ENCODE measurements at regions not wholly inside any gene's neighbourhood (a gene's known extent, or its start where the extent isn't known, plus 50 kb on each side); places are given as distances from the start of the nearest gene placed in this dataset.
A peak's percentile ranks its signal among the peaks of the same experiment; 100 is the strongest.

DNA sequence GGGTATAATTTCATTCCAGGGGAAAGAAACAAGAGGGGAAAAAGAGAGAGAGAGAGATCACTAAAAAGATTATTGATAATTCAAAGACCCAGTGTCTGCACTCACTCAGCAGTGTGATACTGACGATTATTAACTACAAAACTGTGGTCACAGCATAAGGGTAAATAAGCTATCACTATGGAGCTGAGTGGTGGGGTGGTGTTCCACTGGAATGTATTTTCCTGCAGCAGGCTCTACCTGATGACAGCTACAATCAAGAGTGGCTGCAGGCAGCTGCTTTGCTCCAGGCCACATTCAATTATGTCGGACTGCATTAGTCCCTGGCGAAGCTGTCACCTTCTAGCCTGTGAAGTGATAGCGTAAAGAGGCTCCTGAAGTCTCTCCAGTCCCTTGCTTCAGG lies 122.2 kb upstream of the TFAP2D start:
- DNase-seq, result no peak
- Histone ChIP-seq H3K27me3 (no peaks in the 10 kb centered on the region), H3K4me1 (no peaks in the 10 kb centered on the region), H3K9me3 (no peaks in the 10 kb centered on the region), H3K36me3 (no peaks in the 10 kb centered on the region), H3K4me3 (no peak overlapping the region), H3K27ac (no peak overlapping the region)
- no peak for TF ChIP-seq POLR2A (IDR thresholded peaks at IDR 0.05)
- TF ChIP-seq EP300 (IDR thresholded peaks at IDR 0.05; ENCODE audit: low read depth), result no peak
- TF ChIP-seq POLR2AphosphoS5 (IDR thresholded peaks at IDR 0.05), result no peak
- TF ChIP-seq, protein P1, sequence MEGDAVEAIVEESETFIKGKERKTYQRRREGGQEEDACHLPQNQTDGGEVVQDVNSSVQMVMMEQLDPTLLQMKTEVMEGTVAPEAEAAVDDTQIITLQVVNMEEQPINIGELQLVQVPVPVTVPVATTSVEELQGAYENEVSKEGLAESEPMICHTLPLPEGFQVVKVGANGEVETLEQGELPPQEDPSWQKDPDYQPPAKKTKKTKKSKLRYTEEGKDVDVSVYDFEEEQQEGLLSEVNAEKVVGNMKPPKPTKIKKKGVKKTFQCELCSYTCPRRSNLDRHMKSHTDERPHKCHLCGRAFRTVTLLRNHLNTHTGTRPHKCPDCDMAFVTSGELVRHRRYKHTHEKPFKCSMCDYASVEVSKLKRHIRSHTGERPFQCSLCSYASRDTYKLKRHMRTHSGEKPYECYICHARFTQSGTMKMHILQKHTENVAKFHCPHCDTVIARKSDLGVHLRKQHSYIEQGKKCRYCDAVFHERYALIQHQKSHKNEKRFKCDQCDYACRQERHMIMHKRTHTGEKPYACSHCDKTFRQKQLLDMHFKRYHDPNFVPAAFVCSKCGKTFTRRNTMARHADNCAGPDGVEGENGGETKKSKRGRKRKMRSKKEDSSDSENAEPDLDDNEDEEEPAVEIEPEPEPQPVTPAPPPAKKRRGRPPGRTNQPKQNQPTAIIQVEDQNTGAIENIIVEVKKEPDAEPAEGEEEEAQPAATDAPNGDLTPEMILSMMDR (IDR thresholded peaks at IDR 0.05), result no peak
- intact Hi-C loops (cut with DNase I; ENCODE audit: low total_unique reads), result no loop called here
- 61 to 83% methylated on average over 1 to 4 of the region's 4 CpGs for WGBS, 2 donors (ENCODE audit: low coverage in 1 of 2)
- in situ Hi-C loops (cut with MboI; ENCODE audit: low pct_ligation_motif_present in 1 of 4, low pct_unique_long_range_greater_than_20kb in 1 of 4, low sequenced_read_pairs in 3 of 4), result no loop called here

DNA sequence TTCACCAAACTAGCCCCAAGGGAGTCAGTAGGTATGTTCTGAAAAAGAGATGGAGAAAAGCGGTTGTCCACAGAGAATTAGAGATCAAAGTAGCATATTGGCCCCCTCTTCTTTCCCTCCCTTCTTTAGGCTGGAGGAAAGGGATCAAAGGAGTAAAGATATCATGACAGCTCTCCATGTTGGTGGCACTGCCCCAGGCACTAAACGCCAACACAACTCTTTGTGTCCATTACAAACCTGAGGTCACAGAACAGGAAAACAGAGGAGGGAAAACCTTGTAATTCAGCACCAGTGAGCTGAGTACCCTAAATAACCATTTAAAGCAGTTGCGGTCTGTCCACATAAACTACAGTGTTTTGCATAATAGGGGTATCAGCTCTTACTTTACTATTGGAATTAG lies 113.0 kb upstream of the TFAP2D start:
- Histone ChIP-seq H3K27me3 (no peaks in the 10 kb centered on the region), H3K4me3 (no peak overlapping the region), H3K27ac (no peak overlapping the region), H3K4me1 (no peaks in the 10 kb centered on the region), H3K36me3 (no peaks in the 10 kb centered on the region), H3K9me3 (no peaks in the 10 kb centered on the region)
- no peak for DNase-seq
- intact Hi-C loops (cut with DNase I; ENCODE audit: low total_unique reads) (no loop called here), in situ Hi-C loops (cut with MboI; ENCODE audit: low pct_ligation_motif_present in 1 of 4, low pct_unique_long_range_greater_than_20kb in 1 of 4, low sequenced_read_pairs in 3 of 4) (loop anchor here in 1 of 4 donors (25.0 kb wide), 1 partner anchor 463 kb away; no protein-coding TSS in a partner anchor)
- WGBS, 2 donors (ENCODE audit: low coverage in 1 of 2), result 63 to 96% methylated on average over 3 of the region's 3 CpGs
- TF ChIP-seq, protein P1 (IDR thresholded peaks at IDR 0.05), result no peak

DNA sequence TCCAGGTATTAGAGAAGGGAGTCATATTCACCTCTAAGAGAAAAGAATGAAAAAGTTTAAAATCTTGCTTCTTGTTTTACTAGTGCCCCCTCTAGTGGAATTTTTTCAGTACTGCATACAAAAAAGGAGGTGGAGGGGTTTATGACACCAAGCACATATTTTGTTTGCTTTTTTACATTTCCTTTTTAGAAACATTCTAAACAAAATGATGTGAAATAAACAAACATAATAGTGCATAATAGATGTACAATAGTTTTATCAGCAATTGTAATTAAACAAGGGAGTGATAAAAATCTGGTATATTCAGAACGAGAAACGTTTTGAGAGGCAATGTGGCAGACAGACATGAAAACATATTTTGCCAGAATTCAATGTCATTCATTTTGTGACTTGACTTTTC lies 111.0 kb upstream of the TFAP2D start:
- H3K4me1 ChIP-seq, result no peaks in the 10 kb centered on the region
- intact Hi-C loops (cut with DNase I; ENCODE audit: low total_unique reads) (no loop called here), in situ Hi-C loops (cut with MboI; ENCODE audit: low pct_ligation_motif_present in 1 of 4, low pct_unique_long_range_greater_than_20kb in 1 of 4, low sequenced_read_pairs in 3 of 4) (loop anchor here in 1 of 4 donors (25.0 kb wide), 1 partner anchor 465 kb away; no protein-coding TSS in a partner anchor)
- H3K4me3 ChIP-seq, result no peak overlapping the region
- no peak overlapping the region for H3K27ac ChIP-seq
- 45 to 67% methylated on average over 2 of the region's 2 CpGs for WGBS, 2 donors (ENCODE audit: low coverage in 1 of 2)
- no peaks in the 10 kb centered on the region for H3K27me3 ChIP-seq
- no peak for DNase-seq
- no peaks in the 10 kb centered on the region for H3K9me3 ChIP-seq
- TF ChIP-seq, protein P1 (IDR thresholded peaks at IDR 0.05), result peak; percentile 38 to 79 (median 71)
- no peak for TF ChIP-seq POLR2AphosphoS5 (IDR thresholded peaks at IDR 0.05)
- H3K36me3 ChIP-seq, result no peaks in the 10 kb centered on the region

DNA sequence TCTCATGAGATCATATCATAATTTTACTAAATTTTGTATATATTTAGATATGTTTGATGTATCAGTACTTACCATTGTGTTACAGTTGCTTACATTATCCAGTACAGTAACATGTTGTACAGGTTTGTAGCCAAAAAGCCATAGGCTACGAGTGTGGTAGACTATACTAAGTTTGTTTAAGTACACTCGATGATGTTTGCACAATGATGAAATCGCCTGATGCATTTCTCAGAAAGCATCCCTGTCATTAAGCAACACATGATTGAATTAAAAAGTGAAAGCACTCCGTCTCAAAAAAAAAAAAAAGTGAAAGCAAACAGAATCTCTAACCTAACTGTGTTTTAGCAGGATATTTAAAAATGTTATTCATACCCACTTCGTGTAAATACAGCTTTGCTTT lies 104.9 kb upstream of the TFAP2D start:
- no peak for TF ChIP-seq EP300 (IDR thresholded peaks at IDR 0.05; ENCODE audit: low read depth)
- TF ChIP-seq, protein P1 (IDR thresholded peaks at IDR 0.05), result no peak
- no peak for TF ChIP-seq POLR2AphosphoS5 (IDR thresholded peaks at IDR 0.05)
- TF ChIP-seq POLR2A (IDR thresholded peaks at IDR 0.05), result no peak
- Histone ChIP-seq H3K36me3 (no peaks in the 10 kb centered on the region), H3K4me1 (no peaks in the 10 kb centered on the region), H3K9me3 (no peaks in the 10 kb centered on the region), H3K4me3 (no peak overlapping the region), H3K27ac (no peak overlapping the region), H3K27me3 (no peaks in the 10 kb centered on the region)
- 33 to 39% methylated on average over 5 of the region's 5 CpGs for WGBS, 2 donors (ENCODE audit: low coverage in 1 of 2)
- no peak for DNase-seq
- intact Hi-C loops (cut with DNase I; ENCODE audit: low total_unique reads), result no loop called here
- in situ Hi-C loops (cut with MboI; ENCODE audit: low pct_ligation_motif_present in 1 of 4, low pct_unique_long_range_greater_than_20kb in 1 of 4, low sequenced_read_pairs in 3 of 4), result loop anchor here in 2 of 4 donors (5.0 to 25.0 kb wide), 2 partner anchors 471 to 486 kb away; no protein-coding TSS in a partner anchor
